ENCODE measurements at regions not wholly inside any gene's neighbourhood (a gene's known extent, or its start where the extent isn't known, plus 50 kb on each side); places are given as distances from the start of the nearest gene placed in this dataset.
"Not testable (repeated sequence)": the region's sequence is repeated elsewhere in the genome, so short reads cannot be mapped to it uniquely, and the experiment has no call there.

- no peak for DNase-seq
Measured at GRCh38 chr3:26078539-26078938, 288.6 kb downstream of the OXSM start.

GRCh38 chr3:26081166-26081565 is 291.3 kb downstream of the OXSM start:
- no peak for DNase-seq

- no peak for DNase-seq
Measured at GRCh38 chr3:26081806-26082205, 291.9 kb downstream of the OXSM start.

GRCh38 chr3:26082911-26083310 is 293.0 kb downstream of the OXSM start:
- no peak for DNase-seq

GRCh38 chr3:26084629-26085028 is 294.7 kb downstream of the OXSM start:
- DNase-seq, result no peak

GRCh38 chr3:26087751-26088150 is 297.9 kb downstream of the OXSM start:
- DNase-seq, result no peak

GRCh38 chr3:26089249-26089648 is 299.4 kb downstream of the OXSM start:
- DNase-seq, result no peak

GRCh38 chr3:26090589-26090988 is 300.7 kb downstream of the OXSM start:
- no peak for DNase-seq

- DNase-seq, result no peak
Measured at GRCh38 chr3:26091096-26091495, 301.2 kb downstream of the OXSM start.

- DNase-seq, result no peak
Measured at GRCh38 chr3:26091626-26092025, 301.7 kb downstream of the OXSM start.

- DNase-seq, result not testable (repeated sequence)
Measured at GRCh38 chr3:26097111-26097510, 307.2 kb downstream of the OXSM start.

- no peak for DNase-seq
Measured at GRCh38 chr3:26099692-26100091, 309.8 kb downstream of the OXSM start.

GRCh38 chr3:26100176-26100575 is 310.3 kb downstream of the OXSM start:
- no peak for DNase-seq

- DNase-seq, result no peak
Measured at GRCh38 chr3:26102376-26102775, 312.5 kb downstream of the OXSM start.

GRCh38 chr3:26104851-26105251 is 315.0 kb downstream of the OXSM start:
- no peak for DNase-seq

GRCh38 chr3:26105261-26105660 is 315.4 kb downstream of the OXSM start:
- no peak for DNase-seq

- no peak for DNase-seq
Measured at GRCh38 chr3:26106228-26106627, 316.3 kb downstream of the OXSM start.

- DNase-seq, result no peak
Measured at GRCh38 chr3:26108846-26109489, 319.1 kb downstream of the OXSM start.

GRCh38 chr3:26114851-26115250 is 325.0 kb downstream of the OXSM start:
- DNase-seq, result no peak

GRCh38 chr3:26118165-26118564 is 328.3 kb downstream of the OXSM start:
- no peak for DNase-seq

- no peak for DNase-seq
Measured at GRCh38 chr3:26132942-26133341, 343.1 kb downstream of the OXSM start.

GRCh38 chr3:26141296-26141695 is 351.4 kb downstream of the OXSM start:
- no peak for DNase-seq

GRCh38 chr3:26145769-26146168 is 355.9 kb downstream of the OXSM start:
- DNase-seq, result no peak

GRCh38 chr3:26157428-26157827 is 367.5 kb downstream of the OXSM start:
- not testable (repeated sequence) for DNase-seq

- DNase-seq, result no peak
Measured at GRCh38 chr3:26171006-26171405, 381.1 kb downstream of the OXSM start.

- DNase-seq, result no peak
Measured at GRCh38 chr3:26191556-26191955, 401.7 kb downstream of the OXSM start.

Measured in CD4-positive, alpha-beta T cell treated with Interleukin-10 for 1 hour (primary cell).